NT2/D1 (cell line): ENCODE measurements at regions not wholly inside any gene's neighbourhood (a gene's known extent, or its start where the extent isn't known, plus 50 kb on each side); places are given as distances from the start of the nearest gene placed in this dataset.
"Not testable (repeated sequence)": the region's sequence is repeated elsewhere in the genome, so short reads cannot be mapped to it uniquely, and the experiment has no call there.

Source experiments
- SUZ12 ChIP-seq: IDR thresholded peaks from 2 replicates; pipeline ENCODE4 v1.6.1; 2011; ENCODE audit not compliant: insufficient read length, insufficient read depth; ENCODE audit errors: extremely low read depth
- YY1 ChIP-seq: IDR thresholded peaks from 2 replicates; pipeline ENCODE4 v1.6.1; 2011; ENCODE audit not compliant: insufficient read length, insufficient read depth
- ZNF274 ChIP-seq: IDR thresholded peaks from 2 replicates; pipeline ENCODE4 v1.6.1; 2011; ENCODE audit warnings: mild to moderate bottlenecking, low read depth, low read length

DNA sequence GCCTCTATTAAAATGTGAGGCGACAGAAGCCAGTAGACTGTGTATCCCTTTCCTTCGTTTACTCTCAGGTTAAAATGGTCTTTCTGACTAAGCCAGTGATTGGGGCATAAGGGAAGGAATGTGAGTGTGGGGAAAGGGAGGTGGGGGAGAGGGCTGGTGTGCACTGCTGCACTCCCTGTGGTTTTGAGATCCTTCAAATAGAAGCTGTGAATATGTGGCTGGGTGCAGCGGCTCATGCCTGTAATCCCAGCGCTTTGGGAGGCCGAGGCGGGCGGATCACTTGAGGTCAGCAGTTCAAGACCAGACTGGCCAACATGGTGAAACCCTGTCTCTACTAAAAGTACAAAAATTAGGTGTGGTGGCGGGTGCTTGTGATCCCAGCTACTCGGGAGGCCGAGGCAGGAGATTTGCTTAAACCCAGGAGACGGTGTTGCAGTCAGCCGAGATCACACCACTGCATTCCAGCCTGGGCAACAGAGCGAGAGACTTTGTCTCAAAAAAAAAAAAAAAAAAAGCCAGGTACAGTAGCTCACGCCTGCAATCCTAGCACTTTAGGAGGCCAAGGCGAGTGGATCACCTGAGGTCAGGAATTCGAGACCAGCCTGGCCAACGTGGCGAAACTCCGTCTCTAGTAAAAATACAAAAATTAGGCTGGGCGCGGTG, 78.8 kb downstream of the TOMM20 start:
- TF ChIP-seq YY1, ZNF274, SUZ12: not testable (repeated sequence)
